ENCODE measurements at regions not wholly inside any gene's neighbourhood (a gene's known extent, or its start where the extent isn't known, plus 50 kb on each side); places are given as distances from the start of the nearest gene placed in this dataset.

DNA sequence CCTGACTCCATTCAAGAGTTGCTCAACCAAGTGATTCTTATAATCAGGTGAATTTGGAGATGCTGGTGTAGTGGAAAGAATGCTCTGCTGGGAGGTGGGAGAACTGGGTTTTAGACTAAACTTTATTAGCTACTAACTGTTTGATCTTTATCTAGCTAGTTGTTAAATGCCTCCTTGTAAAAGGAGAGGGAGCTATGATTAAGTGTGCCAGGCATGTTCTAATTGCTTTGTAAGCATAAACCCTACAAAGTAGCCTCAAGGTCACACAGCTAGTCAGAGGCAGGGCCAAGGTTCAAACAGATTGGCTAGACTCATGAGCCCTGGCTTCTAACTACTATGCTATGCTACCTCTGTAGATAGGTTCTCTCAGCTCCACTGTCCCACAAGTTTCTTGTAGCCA, 105.5 kb downstream of the NXPE2 start:
- Histone ChIP-seq H3K9me2 (replicated peaks; ENCODE audit: control insufficient read depth, low read length) (no peaks in the 10 kb centered on the region), H3K4me1 (ENCODE audit: control insufficient read depth, low read length) (no peaks in the 10 kb centered on the region), H4K20me1 (ENCODE audit: control insufficient read depth, insufficient read depth, low read depth, low read length) (no peaks in the 10 kb centered on the region), H3F3A (ENCODE audit: control insufficient read depth, insufficient read depth) (no peaks in the 10 kb centered on the region), H3K9me3 (ENCODE audit: control insufficient read depth, insufficient read depth, low read length) (no peaks in the 10 kb centered on the region), H3K27ac (ENCODE audit: low read depth, low read length) (no peak overlapping the region), H3K36me3 (ENCODE audit: control insufficient read depth, low read length) (no peaks in the 10 kb centered on the region), H3K4me2 (ENCODE audit: low read length) (no peak overlapping the region), H3K4me3 (ENCODE audit: low read length) (no peak overlapping the region), H3K27me3 (ENCODE audit: control insufficient read depth, low read length) (no peaks in the 10 kb centered on the region), H3K79me2 (ENCODE audit: control insufficient read depth, low read length) (no peaks in the 10 kb centered on the region)
- TF ChIP-seq, protein P1, sequence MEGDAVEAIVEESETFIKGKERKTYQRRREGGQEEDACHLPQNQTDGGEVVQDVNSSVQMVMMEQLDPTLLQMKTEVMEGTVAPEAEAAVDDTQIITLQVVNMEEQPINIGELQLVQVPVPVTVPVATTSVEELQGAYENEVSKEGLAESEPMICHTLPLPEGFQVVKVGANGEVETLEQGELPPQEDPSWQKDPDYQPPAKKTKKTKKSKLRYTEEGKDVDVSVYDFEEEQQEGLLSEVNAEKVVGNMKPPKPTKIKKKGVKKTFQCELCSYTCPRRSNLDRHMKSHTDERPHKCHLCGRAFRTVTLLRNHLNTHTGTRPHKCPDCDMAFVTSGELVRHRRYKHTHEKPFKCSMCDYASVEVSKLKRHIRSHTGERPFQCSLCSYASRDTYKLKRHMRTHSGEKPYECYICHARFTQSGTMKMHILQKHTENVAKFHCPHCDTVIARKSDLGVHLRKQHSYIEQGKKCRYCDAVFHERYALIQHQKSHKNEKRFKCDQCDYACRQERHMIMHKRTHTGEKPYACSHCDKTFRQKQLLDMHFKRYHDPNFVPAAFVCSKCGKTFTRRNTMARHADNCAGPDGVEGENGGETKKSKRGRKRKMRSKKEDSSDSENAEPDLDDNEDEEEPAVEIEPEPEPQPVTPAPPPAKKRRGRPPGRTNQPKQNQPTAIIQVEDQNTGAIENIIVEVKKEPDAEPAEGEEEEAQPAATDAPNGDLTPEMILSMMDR (IDR thresholded peaks at IDR 0.05; ENCODE audit: low read depth, low read length, poor library complexity, severe bottlenecking): no peak
- no peak for TF ChIP-seq EZH2phosphoT487 (IDR thresholded peaks at IDR 0.05; ENCODE audit: borderline replicate concordance, low read length)

GRCh38 chr11:114784216-114784615, 105.9 kb downstream of the NXPE2 start:
- Histone ChIP-seq H3F3A (ENCODE audit: control insufficient read depth, insufficient read depth) (no peaks in the 10 kb centered on the region), H3K79me2 (ENCODE audit: control insufficient read depth, low read length) (no peaks in the 10 kb centered on the region), H3K27ac (ENCODE audit: low read depth, low read length) (no peak overlapping the region), H4K20me1 (ENCODE audit: control insufficient read depth, insufficient read depth, low read depth, low read length) (no peaks in the 10 kb centered on the region), H3K4me3 (ENCODE audit: low read length) (no peak overlapping the region), H3K36me3 (ENCODE audit: control insufficient read depth, low read length) (no peaks in the 10 kb centered on the region), H3K9me3 (ENCODE audit: control insufficient read depth, insufficient read depth, low read length) (no peaks in the 10 kb centered on the region), H3K4me2 (ENCODE audit: low read length) (no peak overlapping the region), H3K4me1 (ENCODE audit: control insufficient read depth, low read length) (no peaks in the 10 kb centered on the region), H3K27me3 (ENCODE audit: control insufficient read depth, low read length) (no peaks in the 10 kb centered on the region), H3K9me2 (replicated peaks; ENCODE audit: control insufficient read depth, low read length) (no peaks in the 10 kb centered on the region)
- TF ChIP-seq EZH2phosphoT487 (IDR thresholded peaks at IDR 0.05; ENCODE audit: borderline replicate concordance, low read length): no peak
- TF ChIP-seq, protein P1 (IDR thresholded peaks at IDR 0.05; ENCODE audit: low read depth, low read length, poor library complexity, severe bottlenecking): no peak

GRCh38 chr11:114784891-114785290, 106.6 kb downstream of the NXPE2 start:
- H3F3A ChIP-seq (ENCODE audit: control insufficient read depth, insufficient read depth): no peaks in the 10 kb centered on the region
- no peaks in the 10 kb centered on the region for H3K79me2 ChIP-seq (ENCODE audit: control insufficient read depth, low read length)
- H3K27me3 ChIP-seq (ENCODE audit: control insufficient read depth, low read length): no peaks in the 10 kb centered on the region
- H3K4me3 ChIP-seq (ENCODE audit: low read length): no peak overlapping the region
- no peak overlapping the region for H3K4me2 ChIP-seq (ENCODE audit: low read length)
- H4K20me1 ChIP-seq (ENCODE audit: control insufficient read depth, insufficient read depth, low read depth, low read length): no peaks in the 10 kb centered on the region
- H3K27ac ChIP-seq (ENCODE audit: low read depth, low read length): no peak overlapping the region
- no peaks in the 10 kb centered on the region for H3K9me2 ChIP-seq (replicated peaks; ENCODE audit: control insufficient read depth, low read length)
- no peaks in the 10 kb centered on the region for H3K36me3 ChIP-seq (ENCODE audit: control insufficient read depth, low read length)
- no peaks in the 10 kb centered on the region for H3K4me1 ChIP-seq (ENCODE audit: control insufficient read depth, low read length)
- no peaks in the 10 kb centered on the region for H3K9me3 ChIP-seq (ENCODE audit: control insufficient read depth, insufficient read depth, low read length)
- TF ChIP-seq EZH2phosphoT487 (IDR thresholded peaks at IDR 0.05; ENCODE audit: borderline replicate concordance, low read length): no peak
- TF ChIP-seq, protein P1 (IDR thresholded peaks at IDR 0.05; ENCODE audit: low read depth, low read length, poor library complexity, severe bottlenecking): no peak

DNA sequence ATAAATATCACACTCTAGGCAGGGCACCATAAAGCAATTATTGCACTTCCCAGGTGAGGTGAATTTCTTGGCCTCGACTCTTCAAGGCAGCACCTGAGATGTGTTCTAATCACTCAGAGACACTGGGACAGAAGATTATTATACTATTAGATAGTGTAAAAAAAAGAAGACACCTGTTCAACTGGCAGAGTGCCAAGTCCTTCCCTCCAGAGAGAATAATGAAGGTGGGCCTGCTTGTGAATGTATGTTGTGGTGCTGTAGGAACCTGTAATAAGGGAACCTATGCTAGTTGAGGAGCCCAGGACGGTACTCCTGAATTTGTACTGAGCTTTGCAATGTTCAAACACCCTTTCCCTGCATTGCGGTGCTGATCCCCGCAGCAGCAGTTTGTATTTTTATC, 107.5 kb downstream of the NXPE2 start:
- Histone ChIP-seq H3K4me2 (ENCODE audit: low read length) (no peak overlapping the region), H3K4me1 (ENCODE audit: control insufficient read depth, low read length) (no peaks in the 10 kb centered on the region), H3K9me2 (replicated peaks; ENCODE audit: control insufficient read depth, low read length) (no peaks in the 10 kb centered on the region), H3K4me3 (ENCODE audit: low read length) (no peak overlapping the region), H3K27ac (ENCODE audit: low read depth, low read length) (no peak overlapping the region), H3K36me3 (ENCODE audit: control insufficient read depth, low read length) (no peaks in the 10 kb centered on the region), H3K9me3 (ENCODE audit: control insufficient read depth, insufficient read depth, low read length) (no peaks in the 10 kb centered on the region), H3K27me3 (ENCODE audit: control insufficient read depth, low read length) (no peaks in the 10 kb centered on the region), H4K20me1 (ENCODE audit: control insufficient read depth, insufficient read depth, low read depth, low read length) (no peaks in the 10 kb centered on the region), H3K79me2 (ENCODE audit: control insufficient read depth, low read length) (no peaks in the 10 kb centered on the region), H3F3A (ENCODE audit: control insufficient read depth, insufficient read depth) (no peaks in the 10 kb centered on the region)
- no peak for TF ChIP-seq EZH2phosphoT487 (IDR thresholded peaks at IDR 0.05; ENCODE audit: borderline replicate concordance, low read length)
- TF ChIP-seq, protein P1 (IDR thresholded peaks at IDR 0.05; ENCODE audit: low read depth, low read length, poor library complexity, severe bottlenecking): no peak
